Neural cell (in vitro differentiated cells): ENCODE measurements at regions not wholly inside any gene's neighbourhood (a gene's known extent, or its start where the extent isn't known, plus 50 kb on each side); places are given as distances from the start of the nearest gene placed in this dataset.

ENCODE experiments used
- H2AFZ ChIP-seq: fragments of 200-600, 300-800 bp; sonication (generic), shearing (Covaris generic); 2 replicates; pipeline ENCODE4 v1.6.0; 2014; ENCODE audit warnings: low read depth, mild to moderate bottlenecking, antibody characterized with exemption, low read length, moderate library complexity
- H3F3A ChIP-seq: fragments of 200-600 bp; shearing (Covaris generic); 2 replicates; pipeline ENCODE4 v1.6.1; 2016; ENCODE audit warnings: mild to moderate bottlenecking, moderate library complexity, mixed read lengths, antibody characterized with exemption, low read length; ENCODE audit not compliant: insufficient read depth, poor library complexity, severe bottlenecking
- H3K27ac ChIP-seq: fragments of 200-600, 300-800 bp; sonication (generic), shearing (Covaris generic); 2 replicates; pipeline ENCODE4 v1.5.1; 2014; ENCODE audit warnings: mild to moderate bottlenecking, low read length, moderate library complexity
- H3K27me3 ChIP-seq: fragments of 300-800, 200-600 bp; sonication (generic), shearing (Covaris generic); 2 replicates; pipeline ENCODE4 v1.6.0; 2014; ENCODE audit warnings: mild to moderate bottlenecking, low read depth, low read length, moderate library complexity; ENCODE audit not compliant: insufficient read depth
- H3K36me3 ChIP-seq: fragments of 300-800, 200-600 bp; sonication (generic), shearing (Covaris generic); 2 replicates; pipeline ENCODE4 v1.5.1; 2014; ENCODE audit warnings: mild to moderate bottlenecking, antibody characterized with exemption, low read length, moderate library complexity; ENCODE audit not compliant: insufficient read depth
- H3K4me2 ChIP-seq: fragments of 300-800, 200-600 bp; sonication (generic), shearing (Covaris generic); 2 replicates; pipeline ENCODE4 v1.6.0; 2014; ENCODE audit warnings: mild to moderate bottlenecking, low read length
- H3K4me3 ChIP-seq: fragments of 300-800, 200-600 bp; sonication (generic), shearing (Covaris generic); 2 replicates; pipeline ENCODE4 v1.5.1; 2014; ENCODE audit warnings: mild to moderate bottlenecking, low read length, moderate library complexity
- H3K79me2 ChIP-seq: fragments of 200-600 bp; shearing (Covaris generic); replicated peaks from 2 replicates; pipeline ENCODE4 v1.6.0; 2014; ENCODE audit warnings: mild to moderate bottlenecking, low read length, moderate library complexity; ENCODE audit not compliant: insufficient read depth
- H3K9ac ChIP-seq: fragments of 300-800, 200-600 bp; sonication (generic), shearing (Covaris generic); 2 replicates; pipeline ENCODE4 v1.6.1; 2016; ENCODE audit warnings: mild to moderate bottlenecking, low read length, mixed read lengths
- H3K9me2 ChIP-seq: fragments of 200-600 bp; shearing (Covaris generic); 2 replicates; pipeline ENCODE4 v1.6.1; 2016; ENCODE audit warnings: mild to moderate bottlenecking, low read length, mixed read lengths; ENCODE audit not compliant: insufficient read depth
- H3K9me3 ChIP-seq: fragments of 200-600, 300-800 bp; sonication (generic), shearing (Covaris generic); 2 replicates; pipeline ENCODE4 v1.6.1; 2016; ENCODE audit warnings: mild to moderate bottlenecking, mixed run types, low read length, moderate library complexity, mixed read lengths
- H4K20me1 ChIP-seq: fragments of 200-600 bp; shearing (Covaris generic); 2 replicates; pipeline ENCODE4 v1.6.1; 2016; ENCODE audit warnings: mild to moderate bottlenecking, mixed run types; ENCODE audit not compliant: insufficient read depth
- CTCF ChIP-seq: fragments of 450-650 bp; IDR thresholded peaks from 2 replicates; pipeline ENCODE4 v1.5.1; 2014; ENCODE audit warnings: antibody characterized with exemption, mild to moderate bottlenecking, moderate library complexity; ENCODE audit not compliant: poor library complexity, severe bottlenecking
- EP300 ChIP-seq: fragments of 450-650 bp; conservative IDR thresholded peaks from 2 replicates; pipeline ENCODE4 v1.6.1; 2014; ENCODE audit warnings: antibody characterized with exemption, mild to moderate bottlenecking, moderate library complexity; ENCODE audit not compliant: poor library complexity, severe bottlenecking
- EZH2 ChIP-seq: fragments of 200-600, 300-800 bp; shearing (Covaris generic), sonication (generic); IDR thresholded peaks from 2 replicates; pipeline ENCODE4 v1.6.1; 2014; ENCODE audit warnings: antibody characterized with exemption, low read length, borderline replicate concordance, mild to moderate bottlenecking; ENCODE audit not compliant: insufficient read depth, poor library complexity, severe bottlenecking
- MXI1 ChIP-seq: fragments of 450-650 bp; conservative IDR thresholded peaks from 2 replicates; pipeline ENCODE4 v1.6.1; 2014; ENCODE audit warnings: antibody characterized with exemption, mild to moderate bottlenecking; ENCODE audit not compliant: poor library complexity, severe bottlenecking
- POLR2AphosphoS5 ChIP-seq: IDR thresholded peaks from 2 replicates; pipeline ENCODE4 v1.6.1; 2012
- RAD21 ChIP-seq: fragments of 450-650 bp; conservative IDR thresholded peaks from 2 replicates; pipeline ENCODE4 v1.6.1; 2014; ENCODE audit warnings: antibody characterized with exemption, mild to moderate bottlenecking, moderate library complexity
- REST ChIP-seq: IDR thresholded peaks from 2 replicates; pipeline ENCODE4 v1.6.1; 2012; ENCODE audit warnings: borderline replicate concordance
- SMC3 ChIP-seq: fragments of 450-650 bp; conservative IDR thresholded peaks from 2 replicates; pipeline ENCODE4 v1.6.1; 2014; ENCODE audit warnings: antibody characterized with exemption, mild to moderate bottlenecking, moderate library complexity; ENCODE audit not compliant: poor library complexity
- TAF1 ChIP-seq: IDR thresholded peaks from 2 replicates; pipeline ENCODE4 v1.6.1; 2012; ENCODE audit warnings: low read depth

DNA sequence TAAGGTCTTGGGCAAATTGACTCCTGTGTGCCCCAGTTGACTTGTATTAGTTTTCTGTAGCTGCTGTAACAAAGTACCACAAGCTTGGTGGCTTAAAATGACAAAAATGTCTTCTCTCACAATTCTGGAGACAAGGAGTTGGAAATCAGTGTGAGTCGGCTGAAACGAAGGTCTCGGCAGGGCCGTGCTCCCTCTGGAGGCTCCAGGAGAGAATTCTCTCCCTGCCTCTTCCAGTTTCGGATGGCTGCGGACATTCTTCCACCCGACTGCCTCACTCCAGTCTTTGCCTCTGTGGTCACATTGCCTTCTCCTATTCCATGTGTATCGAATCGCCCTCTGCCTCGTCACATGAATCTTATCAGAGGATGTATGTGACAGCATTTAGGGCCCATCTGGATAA lies 66.0 kb upstream of the PHOX2B start:
- Histone ChIP-seq H3K27me3 (no peaks in the 10 kb centered on the region), H3K9me2 (no peaks in the 10 kb centered on the region), H3K4me2 (no peak overlapping the region), H3F3A (no peaks in the 10 kb centered on the region), H3K27ac (no peak overlapping the region), H3K79me2 (no peaks in the 10 kb centered on the region), H3K4me3 (no peak overlapping the region), H3K9me3 (no peaks in the 10 kb centered on the region), H2AFZ (no peak overlapping the region), H4K20me1 (no peaks in the 10 kb centered on the region), H3K36me3 (no peaks in the 10 kb centered on the region), H3K9ac (no peak overlapping the region)
- TF ChIP-seq RAD21 (no peak), MXI1 (no peak), TAF1 (no peak), EP300 (no peak), REST (no peak), EZH2 (no peak), CTCF (no peak), SMC3 (no peak), POLR2AphosphoS5 (no peak)

- TF ChIP-seq TAF1 (no peak), MXI1 (no peak), POLR2AphosphoS5 (no peak), EP300 (no peak), RAD21 (no peak), REST (no peak), EZH2 (no peak), CTCF (no peak), SMC3 (no peak)
- no peaks in the 10 kb centered on the region for H4K20me1 ChIP-seq
- no peaks in the 10 kb centered on the region for H3K36me3 ChIP-seq
- no peaks in the 10 kb centered on the region for H3F3A ChIP-seq
- no peaks in the 10 kb centered on the region for H3K27me3 ChIP-seq
- H3K4me3 ChIP-seq: no peak overlapping the region
- no peaks in the 10 kb centered on the region for H3K9me2 ChIP-seq
- no peak overlapping the region for H2AFZ ChIP-seq
- H3K9ac ChIP-seq: no peak overlapping the region
- no peaks in the 10 kb centered on the region for H3K9me3 ChIP-seq
- no peak overlapping the region for H3K4me2 ChIP-seq
- no peak overlapping the region for H3K27ac ChIP-seq
- H3K79me2 ChIP-seq: no peaks in the 10 kb centered on the region
These were observed 58.3 kb upstream of the PHOX2B start for GRCh38 chr4:41806807-41807206.
